BE2C (cell line): ENCODE measurements at regions not wholly inside any gene's neighbourhood (a gene's known extent, or its start where the extent isn't known, plus 50 kb on each side); places are given as distances from the start of the nearest gene placed in this dataset.

Experiments
- DNase-seq: peaks from one replicate; pipeline ENCODE4 v3.0.0-alpha.2; 2020
- H3K27me3 ChIP-seq: fragments of 250-450 bp; sonication (Bioruptor Pico); 2 replicates; pipeline ENCODE4 v1.5.1; 2020; ENCODE audit warnings: mild to moderate bottlenecking
- H3K36me3 ChIP-seq: fragments of 250-450 bp; sonication (Bioruptor Pico); 2 replicates; pipeline ENCODE4 v1.5.1; 2020; ENCODE audit warnings: mild to moderate bottlenecking
- H3K4me1 ChIP-seq: fragments of 250-450 bp; sonication (Bioruptor Pico); 2 replicates; pipeline ENCODE4 v1.5.1; 2020
- H3K4me3 ChIP-seq: 2 replicates; pipeline ENCODE4 v1.5.1; 2011; ENCODE audit warnings: low read depth, low read length
- H3K9me3 ChIP-seq: fragments of 250-450 bp; sonication (Bioruptor Pico); 2 replicates; pipeline ENCODE4 v1.5.1; 2020
- TF ChIP-seq, protein P1 (sequence below): IDR thresholded peaks from 2 replicates; pipeline ENCODE4 v1.5.1; 2012; ENCODE audit warnings: mild to moderate bottlenecking, low read depth, low read length

GRCh38 chr2:551621-552020, 125.6 kb downstream of the TMEM18 start:
- Histone ChIP-seq H3K4me1 (no peaks in the 10 kb centered on the region), H3K9me3 (no peaks in the 10 kb centered on the region), H3K36me3 (no peaks in the 10 kb centered on the region), H3K27me3 (no peaks in the 10 kb centered on the region), H3K4me3 (no peak overlapping the region)
- DNase-seq, result no peak
- TF ChIP-seq, protein P1, sequence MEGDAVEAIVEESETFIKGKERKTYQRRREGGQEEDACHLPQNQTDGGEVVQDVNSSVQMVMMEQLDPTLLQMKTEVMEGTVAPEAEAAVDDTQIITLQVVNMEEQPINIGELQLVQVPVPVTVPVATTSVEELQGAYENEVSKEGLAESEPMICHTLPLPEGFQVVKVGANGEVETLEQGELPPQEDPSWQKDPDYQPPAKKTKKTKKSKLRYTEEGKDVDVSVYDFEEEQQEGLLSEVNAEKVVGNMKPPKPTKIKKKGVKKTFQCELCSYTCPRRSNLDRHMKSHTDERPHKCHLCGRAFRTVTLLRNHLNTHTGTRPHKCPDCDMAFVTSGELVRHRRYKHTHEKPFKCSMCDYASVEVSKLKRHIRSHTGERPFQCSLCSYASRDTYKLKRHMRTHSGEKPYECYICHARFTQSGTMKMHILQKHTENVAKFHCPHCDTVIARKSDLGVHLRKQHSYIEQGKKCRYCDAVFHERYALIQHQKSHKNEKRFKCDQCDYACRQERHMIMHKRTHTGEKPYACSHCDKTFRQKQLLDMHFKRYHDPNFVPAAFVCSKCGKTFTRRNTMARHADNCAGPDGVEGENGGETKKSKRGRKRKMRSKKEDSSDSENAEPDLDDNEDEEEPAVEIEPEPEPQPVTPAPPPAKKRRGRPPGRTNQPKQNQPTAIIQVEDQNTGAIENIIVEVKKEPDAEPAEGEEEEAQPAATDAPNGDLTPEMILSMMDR, result no peak

DNA sequence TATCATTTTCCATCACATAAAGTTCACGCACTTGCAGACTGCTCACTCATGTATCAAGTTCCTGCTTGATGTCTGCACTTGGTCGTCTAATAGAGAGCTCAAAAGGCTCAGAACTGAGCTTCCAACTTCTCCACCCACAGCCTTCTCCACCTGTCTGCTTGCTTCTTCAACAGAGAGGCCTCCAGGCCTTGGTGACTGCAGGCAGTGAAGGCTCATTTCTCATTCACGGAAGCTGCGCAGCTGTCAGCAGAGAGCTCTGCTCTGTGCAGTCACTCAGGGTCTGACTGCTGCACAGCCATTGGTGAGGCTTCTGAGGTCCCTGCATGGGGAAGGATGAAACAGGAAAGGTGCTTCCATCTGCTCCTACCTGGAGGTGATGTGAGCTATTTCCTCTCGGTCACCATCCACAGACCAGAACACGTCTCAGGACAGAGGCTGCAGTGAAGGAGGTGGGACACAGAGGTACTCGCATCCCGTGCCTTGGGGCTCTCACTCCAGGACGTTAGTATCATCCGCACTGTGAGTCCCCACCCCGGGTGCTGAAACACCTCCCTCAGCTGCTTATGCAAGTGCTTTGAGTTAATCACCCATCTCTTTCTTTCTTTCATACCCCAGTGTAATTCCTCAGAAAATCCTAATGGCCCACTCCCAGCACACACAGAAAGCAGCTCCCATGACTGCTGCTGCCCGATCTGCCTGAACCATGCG, 126.2 kb downstream of the TMEM18 start:
- H3K27me3 ChIP-seq, result no peaks in the 10 kb centered on the region

DNA sequence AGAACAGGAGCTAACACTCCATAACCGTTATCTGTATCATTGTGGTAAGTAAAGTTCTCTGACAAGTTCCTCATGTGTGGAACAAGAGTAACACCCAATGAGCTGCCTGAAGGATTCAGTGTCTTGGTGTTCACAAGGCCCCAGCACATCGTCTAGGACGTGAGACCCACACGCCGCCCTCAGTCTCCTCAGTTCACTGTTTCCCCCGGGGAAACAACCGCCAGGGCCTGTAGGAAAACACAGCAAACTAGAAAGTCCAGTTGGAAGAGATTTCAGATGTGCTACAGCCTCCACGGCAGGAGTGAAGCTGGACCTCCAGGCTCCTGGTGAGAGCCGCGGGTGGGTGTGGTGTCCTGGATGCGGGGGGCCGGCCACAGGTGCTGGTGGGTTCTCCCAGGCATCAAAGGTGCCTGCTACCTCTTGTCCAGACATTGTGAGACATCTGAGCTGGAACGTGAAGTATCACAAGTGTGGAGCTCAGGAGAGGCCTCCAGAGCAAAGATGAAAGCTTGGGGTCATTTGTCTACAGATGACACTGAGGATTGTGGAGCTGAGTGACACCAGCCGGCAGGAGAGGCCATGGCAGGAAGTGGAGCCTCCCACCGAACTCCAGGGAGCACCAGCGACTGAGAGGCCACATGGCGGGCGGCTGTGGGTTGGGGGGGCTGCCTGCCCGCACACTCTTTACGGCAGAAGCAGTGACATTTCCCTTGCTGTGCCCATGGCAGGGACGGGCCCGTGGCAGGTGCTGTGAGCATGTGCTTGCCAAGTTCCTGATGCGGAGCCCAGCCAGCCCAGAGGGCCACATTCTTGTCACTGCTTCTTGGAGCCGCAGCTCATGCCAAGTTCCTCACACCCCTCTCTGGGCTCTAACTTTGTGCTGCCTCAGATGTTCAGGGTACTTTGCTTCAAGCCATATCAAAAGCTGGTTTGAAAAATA, 131.2 kb downstream of the TMEM18 start:
- no peak overlapping the region for H3K4me3 ChIP-seq
- H3K27me3 ChIP-seq, result no peaks in the 10 kb centered on the region
- no peaks in the 10 kb centered on the region for H3K36me3 ChIP-seq
- no peaks in the 10 kb centered on the region for H3K9me3 ChIP-seq
- TF ChIP-seq, protein P1, result no peak
- DNase-seq, result no peak
- H3K4me1 ChIP-seq, result no peaks in the 10 kb centered on the region

More for the DNA sequence above, 126.2 kb downstream of the TMEM18 start:
- Histone ChIP-seq H3K4me1 (no peaks in the 10 kb centered on the region), H3K36me3 (no peaks in the 10 kb centered on the region), H3K4me3 (no peak overlapping the region), H3K9me3 (no peaks in the 10 kb centered on the region)
- TF ChIP-seq, protein P1, result no peak
- no peak for DNase-seq

DNA sequence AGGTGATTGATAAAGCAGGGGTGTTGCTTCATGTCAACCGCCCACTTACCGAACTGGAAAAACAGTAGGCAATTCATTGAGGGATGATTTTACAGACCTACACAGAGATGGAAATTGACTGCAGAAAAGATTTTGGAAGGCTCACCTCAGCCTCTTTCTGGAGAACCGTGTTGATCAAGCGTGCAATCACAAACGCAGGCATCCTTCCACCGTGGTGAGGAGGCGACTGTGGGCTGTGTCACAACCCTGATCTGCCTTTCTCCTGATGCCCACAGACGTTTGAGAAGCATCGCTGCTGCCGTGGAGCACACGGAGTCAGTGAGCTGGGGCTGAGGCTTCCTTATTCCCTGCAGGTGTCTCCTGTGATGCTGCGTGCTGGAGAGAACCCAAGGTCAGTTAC, 132.0 kb downstream of the TMEM18 start:
- TF ChIP-seq, protein P1, result no peak
- H3K36me3 ChIP-seq, result no peaks in the 10 kb centered on the region
- DNase-seq, result no peak
- H3K9me3 ChIP-seq, result no peaks in the 10 kb centered on the region
- no peaks in the 10 kb centered on the region for H3K4me1 ChIP-seq
- H3K27me3 ChIP-seq, result no peaks in the 10 kb centered on the region
- no peak overlapping the region for H3K4me3 ChIP-seq

DNA sequence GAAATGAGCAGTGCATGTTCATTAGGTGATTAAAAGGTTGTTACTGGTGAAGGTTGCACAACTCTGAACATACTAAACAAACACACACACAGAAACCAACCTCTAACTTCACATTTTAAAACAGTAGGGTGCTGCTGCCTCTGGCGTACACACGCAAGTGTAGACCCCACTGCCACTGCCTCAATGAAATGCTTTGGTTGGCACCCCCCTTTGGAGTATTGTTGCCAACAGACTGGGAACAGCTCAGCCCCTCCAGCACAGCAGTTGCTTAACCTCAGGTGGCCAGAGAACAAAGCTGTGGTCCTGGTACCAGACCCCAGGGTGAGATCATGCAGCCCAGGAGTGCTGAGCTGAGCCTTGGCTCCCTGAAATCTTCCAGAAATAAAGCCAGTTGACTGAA, 138.6 kb downstream of the TMEM18 start:
- H3K36me3 ChIP-seq, result no peaks in the 10 kb centered on the region
- H3K9me3 ChIP-seq, result no peaks in the 10 kb centered on the region
- TF ChIP-seq, protein P1, result no peak
- H3K4me3 ChIP-seq, result no peak overlapping the region
- H3K27me3 ChIP-seq, result no peaks in the 10 kb centered on the region
- no peak for DNase-seq
- H3K4me1 ChIP-seq, result no peaks in the 10 kb centered on the region

- Histone ChIP-seq H3K36me3 (no peaks in the 10 kb centered on the region), H3K9me3 (no peaks in the 10 kb centered on the region), H3K4me3 (no peak overlapping the region), H3K4me1 (no peaks in the 10 kb centered on the region), H3K27me3 (no peaks in the 10 kb centered on the region)
- TF ChIP-seq, protein P1, result peak; percentile 47
- no peak for DNase-seq
Measured at GRCh38 chr2:535222-535621, 142.0 kb downstream of the TMEM18 start.
